Activated CD8-positive, alpha-beta T cell treated with anti-CD3 and anti-CD28 coated beads for 36 hours (primary cell): ENCODE measurements at regions not wholly inside any gene's neighbourhood (a gene's known extent, or its start where the extent isn't known, plus 50 kb on each side); places are given as distances from the start of the nearest gene placed in this dataset.

Source experiments
- ATAC-seq: fragments of 200-7000 bp; cut with Tn5 transposase; one replicate; pipeline ENCODE4 v1.10.0; 2021; ENCODE audit warnings: mild to moderate bottlenecking, moderate library complexity
- CTCF ChIA-PET: fragments of 350-600 bp; sonication (Branson Sonifier 250); formaldehyde crosslinking; loops from one replicate; lab custom pipeline; 2021; ENCODE audit warnings: antibody characterized with exemption; lab: Charles Lee
- POLR2A ChIA-PET: fragments of 350-600 bp; sonication (Branson Sonifier 250); formaldehyde crosslinking; loops from one replicate; lab custom pipeline; 2021; ENCODE audit warnings: antibody characterized with exemption; lab: Charles Lee
- DNase-seq: peaks from one replicate; pipeline ENCODE4 v3.0.0-alpha.2; 2020
- H3K27ac Mint-ChIP-seq: one replicate; pipeline ENCODE4 v1.8.0; 2021; ENCODE audit warnings: mild to moderate bottlenecking, mixed read lengths
- H3K27me3 Mint-ChIP-seq: one replicate; pipeline ENCODE4 v1.8.0; 2021; ENCODE audit warnings: mixed read lengths
- H3K36me3 Mint-ChIP-seq: one replicate; pipeline ENCODE4 v1.8.0; 2021; ENCODE audit warnings: low read depth, mixed read lengths
- H3K4me1 Mint-ChIP-seq: one replicate; pipeline ENCODE4 v1.8.0; 2021; ENCODE audit warnings: low read depth, mixed read lengths
- H3K4me3 Mint-ChIP-seq: one replicate; pipeline ENCODE4 v1.8.0; 2021; ENCODE audit warnings: mild to moderate bottlenecking, moderate library complexity, mixed read lengths
- H3K9me3 Mint-ChIP-seq: one replicate; pipeline ENCODE4 v1.8.0; 2021; ENCODE audit warnings: mixed read lengths
- intact Hi-C: fragments of 100-400 bp; cut with micrococcal nuclease; formaldehyde crosslinking; loops from one replicate; pipeline ENCODE4 v1.10.0; 2022
- TF ChIP-seq, protein P1 (sequence below): fragments of 200-600 bp; IDR thresholded peaks from one replicate; pipeline ENCODE4 v1.8.0; 2022; ENCODE audit warnings: antibody characterized with exemption, mild to moderate bottlenecking

DNA sequence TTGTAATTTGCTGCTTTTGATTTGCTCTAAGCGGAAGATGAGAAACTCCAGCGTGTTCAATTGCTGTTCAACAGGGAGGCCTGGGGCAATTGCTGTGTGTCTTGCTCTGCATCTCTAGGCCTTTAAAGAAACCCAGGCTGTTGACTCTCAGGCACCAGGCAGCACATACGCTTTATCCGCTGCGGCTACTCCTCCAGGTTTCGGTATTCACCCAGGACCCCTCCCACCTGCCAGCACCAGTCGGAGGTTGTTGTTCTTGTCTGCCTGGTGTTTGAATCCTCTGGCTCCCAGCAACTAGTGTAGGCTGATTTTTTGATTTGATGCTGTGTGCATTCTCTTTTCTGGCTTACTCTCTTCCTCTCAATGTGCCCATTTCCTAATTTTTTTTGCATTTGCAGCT is 383.1 kb downstream of the TSN start:
- no peak for ATAC-seq
- Mint-ChIP-seq H3K9me3 (no peaks in the 10 kb centered on the region), H3K4me1 (no peaks in the 10 kb centered on the region), H3K27ac (no peak overlapping the region), H3K36me3 (no peaks in the 10 kb centered on the region), H3K4me3 (no peak overlapping the region), H3K27me3 (no peaks in the 10 kb centered on the region)
- intact Hi-C loops: no loop called here
- CTCF ChIA-PET: no interaction called here
- TF ChIP-seq, protein P1, sequence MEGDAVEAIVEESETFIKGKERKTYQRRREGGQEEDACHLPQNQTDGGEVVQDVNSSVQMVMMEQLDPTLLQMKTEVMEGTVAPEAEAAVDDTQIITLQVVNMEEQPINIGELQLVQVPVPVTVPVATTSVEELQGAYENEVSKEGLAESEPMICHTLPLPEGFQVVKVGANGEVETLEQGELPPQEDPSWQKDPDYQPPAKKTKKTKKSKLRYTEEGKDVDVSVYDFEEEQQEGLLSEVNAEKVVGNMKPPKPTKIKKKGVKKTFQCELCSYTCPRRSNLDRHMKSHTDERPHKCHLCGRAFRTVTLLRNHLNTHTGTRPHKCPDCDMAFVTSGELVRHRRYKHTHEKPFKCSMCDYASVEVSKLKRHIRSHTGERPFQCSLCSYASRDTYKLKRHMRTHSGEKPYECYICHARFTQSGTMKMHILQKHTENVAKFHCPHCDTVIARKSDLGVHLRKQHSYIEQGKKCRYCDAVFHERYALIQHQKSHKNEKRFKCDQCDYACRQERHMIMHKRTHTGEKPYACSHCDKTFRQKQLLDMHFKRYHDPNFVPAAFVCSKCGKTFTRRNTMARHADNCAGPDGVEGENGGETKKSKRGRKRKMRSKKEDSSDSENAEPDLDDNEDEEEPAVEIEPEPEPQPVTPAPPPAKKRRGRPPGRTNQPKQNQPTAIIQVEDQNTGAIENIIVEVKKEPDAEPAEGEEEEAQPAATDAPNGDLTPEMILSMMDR: no peak
- no peak for DNase-seq
- POLR2A ChIA-PET: no interaction called here

DNA sequence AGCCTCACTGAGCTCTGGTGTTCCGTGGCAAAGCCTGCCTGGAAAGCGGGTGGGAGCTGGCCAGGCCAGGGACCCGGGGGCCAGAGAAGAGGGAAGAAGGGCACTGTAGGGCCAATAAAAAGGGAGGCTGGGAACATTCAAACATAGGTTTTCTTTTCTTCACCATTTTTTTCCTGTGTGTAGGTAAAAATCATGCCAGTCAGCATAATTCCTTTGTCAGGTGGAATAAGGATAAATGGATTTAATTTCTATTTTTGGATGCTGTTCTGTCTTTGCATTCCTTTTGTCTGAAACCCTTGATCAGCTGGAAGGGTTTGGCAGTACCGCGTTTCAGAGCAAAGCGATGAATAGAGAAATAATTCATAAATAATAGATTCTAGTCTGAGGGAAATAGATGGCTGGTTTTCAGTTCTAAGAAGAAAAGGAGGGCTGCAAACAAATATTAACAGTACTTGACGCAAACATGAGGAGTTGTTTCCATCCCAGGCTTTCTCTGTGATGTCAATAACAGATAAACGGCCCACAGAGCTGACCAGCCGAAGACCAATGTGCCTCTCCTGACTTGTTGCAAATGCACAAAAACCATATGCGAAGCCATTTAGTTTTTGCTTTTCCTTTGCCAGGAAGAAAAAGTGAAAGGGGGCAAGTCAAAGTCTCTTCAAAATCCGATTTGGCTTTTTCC is 384.4 kb downstream of the TSN start:
- TF ChIP-seq, protein P1: no peak
- no peaks in the 10 kb centered on the region for H3K27me3 Mint-ChIP-seq
- H3K9me3 Mint-ChIP-seq: no peaks in the 10 kb centered on the region
- ChIA-PET POLR2A (no interaction called here), CTCF (no interaction called here)
- intact Hi-C loops: no loop called here
- ATAC-seq (no peak), DNase-seq (no peak)
- H3K4me1 Mint-ChIP-seq: no peaks in the 10 kb centered on the region
- no peak overlapping the region for H3K27ac Mint-ChIP-seq
- H3K4me3 Mint-ChIP-seq: no peak overlapping the region
- no peaks in the 10 kb centered on the region for H3K36me3 Mint-ChIP-seq

DNA sequence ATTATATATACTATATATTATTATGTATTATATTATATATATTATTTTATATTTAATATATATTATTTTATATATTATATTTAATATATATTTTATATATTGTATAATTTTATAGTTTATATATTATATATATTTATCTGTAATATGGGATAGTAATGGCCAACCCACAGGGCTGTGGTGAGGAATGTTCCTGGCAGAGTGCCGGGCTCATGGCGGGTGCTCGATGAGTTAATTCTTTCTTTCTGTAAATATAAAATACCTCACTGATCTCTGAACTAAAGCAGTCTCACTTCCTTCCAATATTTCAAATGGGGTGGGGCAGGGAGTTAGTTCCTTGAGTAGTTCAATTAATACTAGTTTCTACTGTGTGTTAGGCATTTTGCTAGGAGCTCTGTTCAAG is 389.4 kb downstream of the TSN start:
- CTCF ChIA-PET: no interaction called here
- intact Hi-C loops: no loop called here
- no peaks in the 10 kb centered on the region for H3K27me3 Mint-ChIP-seq

DNA sequence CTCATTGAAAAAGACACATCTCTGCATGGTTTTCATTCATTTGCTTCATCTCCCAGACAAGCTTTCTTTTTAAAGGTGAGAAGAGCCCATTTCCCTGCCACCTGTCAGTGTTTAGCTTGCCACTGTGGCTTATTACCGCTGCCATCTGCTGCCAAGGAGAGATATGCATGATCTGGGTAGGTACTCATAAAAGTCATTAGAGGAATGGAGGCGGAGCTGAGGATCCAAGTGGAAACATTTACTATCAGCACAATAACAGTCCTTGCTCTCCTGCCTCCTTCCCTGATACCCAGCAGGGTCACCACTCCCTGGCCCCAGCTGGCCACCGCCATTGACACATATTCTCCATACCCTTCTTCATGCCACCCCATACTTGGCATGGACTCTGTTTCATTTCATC is 390.4 kb downstream of the TSN start:
- no peaks in the 10 kb centered on the region for H3K4me1 Mint-ChIP-seq
- ATAC-seq (no peak), DNase-seq (no peak)
- intact Hi-C loops: no loop called here
- H3K9me3 Mint-ChIP-seq: no peaks in the 10 kb centered on the region
- no peak overlapping the region for H3K27ac Mint-ChIP-seq
- ChIA-PET POLR2A (interaction anchor here (1.0 kb wide), 1 partner anchor 9 kb away, joined by 3 read pairs; no protein-coding TSS in a partner anchor), CTCF (no interaction called here)
- H3K36me3 Mint-ChIP-seq: no peaks in the 10 kb centered on the region
- H3K4me3 Mint-ChIP-seq: no peak overlapping the region
- no peaks in the 10 kb centered on the region for H3K27me3 Mint-ChIP-seq
- TF ChIP-seq, protein P1: no peak

More for the DNA sequence above, 389.4 kb downstream of the TSN start:
- POLR2A ChIA-PET: interaction anchor here (1.0 kb wide), 1 partner anchor 8 kb away, joined by 3 read pairs; no protein-coding TSS in a partner anchor
- no peak for ATAC-seq
- H3K27ac Mint-ChIP-seq: no peak overlapping the region
- H3K4me1 Mint-ChIP-seq: no peaks in the 10 kb centered on the region
- TF ChIP-seq, protein P1: no peak
- no peaks in the 10 kb centered on the region for H3K36me3 Mint-ChIP-seq
- H3K9me3 Mint-ChIP-seq: no peaks in the 10 kb centered on the region
- H3K4me3 Mint-ChIP-seq: no peak overlapping the region
- DNase-seq: no peak

DNA sequence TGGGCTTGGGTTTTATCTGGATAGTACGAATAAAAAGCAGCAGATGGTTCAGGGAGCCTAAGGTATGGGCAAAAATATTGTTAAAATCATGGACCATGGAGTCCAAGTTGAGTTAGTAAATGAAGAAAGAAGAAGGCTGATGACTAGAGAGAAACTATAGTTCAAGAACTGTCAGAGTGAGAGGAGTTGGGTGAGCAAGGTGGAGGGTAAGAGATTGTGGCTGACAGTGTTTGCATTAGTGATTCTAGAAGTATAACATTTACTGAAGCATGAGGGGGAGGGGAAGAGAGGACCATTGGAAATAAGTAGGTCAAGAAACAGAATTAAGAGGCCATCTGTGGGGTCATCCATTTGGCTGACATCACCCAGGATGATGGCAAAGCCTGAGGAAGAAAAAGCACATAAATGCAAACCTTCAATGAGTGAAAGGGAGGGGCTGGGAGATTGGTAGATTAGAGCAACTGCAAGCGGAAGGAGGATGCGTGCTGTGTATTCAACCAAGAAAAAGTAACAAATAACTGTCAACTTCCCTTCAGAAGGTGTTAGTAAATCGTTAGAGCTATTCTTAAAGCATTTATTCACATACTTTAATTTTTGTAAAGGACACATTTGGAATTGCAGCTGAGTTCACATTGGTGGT is 392.8 kb downstream of the TSN start:
- no peak for ATAC-seq
- no peaks in the 10 kb centered on the region for H3K27me3 Mint-ChIP-seq
- DNase-seq: no peak
- H3K27ac Mint-ChIP-seq: no peak overlapping the region
- no peaks in the 10 kb centered on the region for H3K36me3 Mint-ChIP-seq
- no peaks in the 10 kb centered on the region for H3K9me3 Mint-ChIP-seq
- ChIA-PET CTCF (no interaction called here), POLR2A (no interaction called here)
- TF ChIP-seq, protein P1: no peak
- intact Hi-C loops: no loop called here
- no peak overlapping the region for H3K4me3 Mint-ChIP-seq
- H3K4me1 Mint-ChIP-seq: no peaks in the 10 kb centered on the region
